ENCODE measurements at regions not wholly inside any gene's neighbourhood (a gene's known extent, or its start where the extent isn't known, plus 50 kb on each side); places are given as distances from the start of the nearest gene placed in this dataset.

GRCh38 chr1:194118086-194118485, 931.7 kb upstream of the B3GALT2 start:
- TF ChIP-seq CTCF (IDR thresholded peaks at IDR 0.05), result no peak
- TF ChIP-seq EP300 (IDR thresholded peaks at IDR 0.05), result no peak
- TF ChIP-seq POLR2A (IDR thresholded peaks at IDR 0.05), result no peak
